Kidney (tissue), 13 donors: ENCODE measurements at regions not wholly inside any gene's neighbourhood (a gene's known extent, or its start where the extent isn't known, plus 50 kb on each side); places are given as distances from the start of the nearest gene placed in this dataset.

Source experiments
- DNase-seq, 5 donors: peaks; one replicate each; pipeline ENCODE4 v3.0.0-alpha.2; 2013 to 2020
- FAIRE-seq: peaks from 2 replicates; lab custom pipeline; 2012; peaks lifted over from hg19 to GRCh38; lab: Jason Lieb, UNC
- H3K27ac ChIP-seq, 2 donors: one replicate each; pipeline ENCODE4 v1.7.0; 2013; ENCODE audit warnings: low read depth in 2 of 2, low read length in 2 of 2, inconsistent platforms in 1 of 2
- H3K27me3 ChIP-seq: one replicate; pipeline ENCODE4 v1.7.1; 2013; ENCODE audit warnings: low read length, inconsistent platforms; ENCODE audit not compliant: control insufficient read depth, insufficient read depth
- H3K36me3 ChIP-seq, 3 donors: one replicate each; pipeline versions ENCODE4 v1.7.0 to v1.7.1; 2013; ENCODE audit warnings: low read length in 3 of 3, control low read depth in 1 of 3, inconsistent platforms in 1 of 3; ENCODE audit not compliant: insufficient read depth in 3 of 3, control insufficient read depth in 2 of 3
- H3K4me1 ChIP-seq, 3 donors: one replicate each; pipeline versions ENCODE4 v1.7.0 to v1.7.1; 2013; ENCODE audit warnings: low read length in 3 of 3, inconsistent platforms in 1 of 3, low read depth in 1 of 3; ENCODE audit not compliant: control insufficient read depth in 2 of 3, insufficient read depth in 2 of 3
- H3K4me3 ChIP-seq, 3 donors: one replicate each; pipeline versions ENCODE4 v1.7.0 to v1.8.1; 2013; ENCODE audit warnings: low read length in 3 of 3, control low read depth in 1 of 3, inconsistent platforms in 1 of 3
- H3K9ac ChIP-seq, 3 donors: one replicate each; pipeline versions ENCODE4 v1.7.0 to v1.7.1; 2013; ENCODE audit warnings: low read length in 3 of 3, control low read depth in 1 of 3, inconsistent platforms in 1 of 3
- H3K9me3 ChIP-seq, 3 donors: one replicate each; pipeline versions ENCODE4 v1.7.0 to v1.7.1; 2013; ENCODE audit warnings: low read length in 3 of 3, control low read depth in 1 of 3, inconsistent platforms in 1 of 3; ENCODE audit not compliant: control insufficient read depth in 2 of 3, insufficient read depth in 1 of 3
- intact Hi-C: fragments of 100-400 bp; cut with DNase I; formaldehyde crosslinking; loops from one replicate; pipeline ENCODE4 v1.11.1; 2022
- TF ChIP-seq, protein P1 (sequence below): IDR thresholded peaks from 3 replicates; pipeline ENCODE4 v1.5.1; 2012; ENCODE audit warnings: mild to moderate bottlenecking, moderate library complexity, borderline replicate concordance; ENCODE audit not compliant: insufficient read depth; ENCODE audit errors: extremely low read depth
- donor health status: control.
- donor health status: control.
- donor health status: control.
- donor health status: control.
- donor health status: control.
- donor health status: DM: yes; HTN: yes; CAD: no.
- donor health status: Normal renal cell carcinoma (clear cell type).

- no peak for FAIRE-seq
- H3K36me3 ChIP-seq = no peaks in the 10 kb centered on the region
- intact Hi-C loops = no loop called here
Observed at GRCh38 chr3:72324253-72324811, 523.9 kb downstream of the SHQ1 start.

DNA sequence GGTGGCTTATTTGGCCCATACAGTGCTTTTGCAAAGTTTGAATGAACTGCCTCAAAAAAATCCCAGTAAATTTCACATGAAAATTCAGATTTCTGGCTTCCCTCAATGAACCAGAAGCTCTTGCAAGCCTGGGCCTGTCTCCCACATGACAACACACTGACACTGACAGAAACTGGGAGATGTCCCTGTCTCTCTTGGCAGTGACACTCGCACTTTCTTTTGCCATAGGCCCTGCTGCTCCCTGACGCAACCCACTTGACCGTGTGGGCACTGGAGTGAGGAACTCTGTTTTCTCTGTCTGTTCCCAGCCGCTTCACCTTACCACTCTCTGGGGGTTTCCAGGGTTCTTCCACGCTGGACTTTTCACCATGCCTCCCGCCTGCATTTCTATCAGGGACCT is 524.5 kb downstream of the SHQ1 start:
- no peak for FAIRE-seq
- H3K27ac ChIP-seq = no peak overlapping the region
- H3K36me3 ChIP-seq = no peaks in the 10 kb centered on the region
- DNase-seq = no peak
- H3K4me3 ChIP-seq = no peak overlapping the region
- no peaks in the 10 kb centered on the region for H3K27me3 ChIP-seq
- TF ChIP-seq, protein P1, sequence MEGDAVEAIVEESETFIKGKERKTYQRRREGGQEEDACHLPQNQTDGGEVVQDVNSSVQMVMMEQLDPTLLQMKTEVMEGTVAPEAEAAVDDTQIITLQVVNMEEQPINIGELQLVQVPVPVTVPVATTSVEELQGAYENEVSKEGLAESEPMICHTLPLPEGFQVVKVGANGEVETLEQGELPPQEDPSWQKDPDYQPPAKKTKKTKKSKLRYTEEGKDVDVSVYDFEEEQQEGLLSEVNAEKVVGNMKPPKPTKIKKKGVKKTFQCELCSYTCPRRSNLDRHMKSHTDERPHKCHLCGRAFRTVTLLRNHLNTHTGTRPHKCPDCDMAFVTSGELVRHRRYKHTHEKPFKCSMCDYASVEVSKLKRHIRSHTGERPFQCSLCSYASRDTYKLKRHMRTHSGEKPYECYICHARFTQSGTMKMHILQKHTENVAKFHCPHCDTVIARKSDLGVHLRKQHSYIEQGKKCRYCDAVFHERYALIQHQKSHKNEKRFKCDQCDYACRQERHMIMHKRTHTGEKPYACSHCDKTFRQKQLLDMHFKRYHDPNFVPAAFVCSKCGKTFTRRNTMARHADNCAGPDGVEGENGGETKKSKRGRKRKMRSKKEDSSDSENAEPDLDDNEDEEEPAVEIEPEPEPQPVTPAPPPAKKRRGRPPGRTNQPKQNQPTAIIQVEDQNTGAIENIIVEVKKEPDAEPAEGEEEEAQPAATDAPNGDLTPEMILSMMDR = no peak
- H3K4me1 ChIP-seq = no peaks in the 10 kb centered on the region
- no peak overlapping the region for H3K9ac ChIP-seq
- no peaks in the 10 kb centered on the region for H3K9me3 ChIP-seq
- intact Hi-C loops = no loop called here

More at GRCh38 chr3:72324253-72324811, 523.9 kb downstream of the SHQ1 start:
- peaks cover 0 to 5% (median 0%) of the 10 kb centered on the region in 3 donors for H3K4me1 ChIP-seq
- TF ChIP-seq, protein P1 = no peak
- no peaks in the 10 kb centered on the region for H3K27me3 ChIP-seq
- H3K9me3 ChIP-seq = no peaks in the 10 kb centered on the region
- no peak overlapping the region for H3K4me3 ChIP-seq
- H3K27ac ChIP-seq = no peak overlapping the region
- H3K9ac ChIP-seq = no peak overlapping the region
- no peak for DNase-seq

DNA sequence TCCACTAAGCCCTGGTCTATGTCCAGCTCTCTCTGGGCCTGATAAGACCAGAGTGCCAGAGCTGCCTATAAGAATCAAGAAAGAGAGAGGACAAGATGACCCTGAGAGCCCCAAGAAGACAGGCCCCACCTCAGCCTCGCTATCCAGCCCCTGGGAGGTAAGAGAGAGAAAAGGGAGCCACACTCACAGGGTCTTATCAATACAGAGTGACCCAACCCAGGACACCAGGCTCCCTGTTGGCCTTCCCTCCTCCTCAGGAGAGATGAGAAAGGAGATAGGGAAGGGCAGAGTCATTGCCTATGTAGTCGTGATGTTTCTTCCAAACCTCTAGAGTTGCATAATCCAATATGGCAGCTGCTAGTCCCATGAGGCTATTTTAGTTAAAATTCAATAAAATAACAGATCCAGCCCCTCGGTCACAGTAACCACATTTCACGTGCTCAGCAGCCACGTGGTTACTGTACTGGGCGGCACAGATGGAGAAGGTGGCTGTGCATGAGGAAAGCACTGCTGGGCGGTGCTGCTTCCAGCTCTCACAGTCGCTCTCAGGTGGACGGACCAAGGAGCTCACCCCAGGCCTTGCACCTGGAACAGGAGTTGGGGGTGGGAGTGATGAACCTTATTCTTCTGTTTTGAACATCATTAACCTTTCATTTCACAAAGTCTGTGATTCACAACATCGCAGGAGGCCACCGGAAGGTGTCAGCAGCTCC is 525.8 kb downstream of the SHQ1 start:
- Histone ChIP-seq H3K4me1 (no peaks in the 10 kb centered on the region), H3K27ac (no peak overlapping the region), H3K36me3 (no peaks in the 10 kb centered on the region), H3K4me3 (no peak overlapping the region), H3K27me3 (no peaks in the 10 kb centered on the region), H3K9ac (no peak overlapping the region), H3K9me3 (no peaks in the 10 kb centered on the region)
- FAIRE-seq = no peak
- intact Hi-C loops = no loop called here
- DNase-seq = no peak
- TF ChIP-seq, protein P1 = no peak
